Mesenchymal stem cell (in vitro differentiated cells and primary cell): ENCODE measurements at regions not wholly inside any gene's neighbourhood (a gene's known extent, or its start where the extent isn't known, plus 50 kb on each side); places are given as distances from the start of the nearest gene placed in this dataset.

Source experiments
- DNase-seq: peaks from one replicate; pipeline ENCODE4 v3.0.0-alpha.2; 2013
- H2AFZ ChIP-seq: one replicate; pipeline ENCODE4 v1.6.1; 2013; ENCODE audit warnings: low read depth, mild to moderate bottlenecking, control low read depth, inconsistent platforms, low read length, moderate library complexity
- H2AK5ac ChIP-seq: 2 replicates; pipeline ENCODE4 v1.6.1; 2013; ENCODE audit warnings: low read length, moderate library complexity, mild to moderate bottlenecking, inconsistent platforms; ENCODE audit not compliant: severe bottlenecking
- H2BK120ac ChIP-seq: one replicate; pipeline ENCODE4 v1.6.1; 2013; ENCODE audit warnings: low read depth, mild to moderate bottlenecking, inconsistent platforms, low read length, moderate library complexity
- H2BK12ac ChIP-seq, 2 experiments: one replicate each; pipeline ENCODE4 v1.6.1; 2013; ENCODE audit warnings: inconsistent platforms in 2 of 2, low read length in 2 of 2, mild to moderate bottlenecking in 2 of 2, moderate library complexity in 2 of 2, control low read depth in 1 of 2
- H2BK15ac ChIP-seq: one replicate; pipeline ENCODE4 v1.6.1; 2013; ENCODE audit warnings: mild to moderate bottlenecking, low read depth, inconsistent platforms; ENCODE audit not compliant: poor library complexity, severe bottlenecking
- H2BK5ac ChIP-seq: 2 replicates; pipeline ENCODE4 v1.6.1; 2013; ENCODE audit warnings: low read depth, mild to moderate bottlenecking, low read length, control low read depth, inconsistent platforms; ENCODE audit not compliant: poor library complexity, severe bottlenecking
- H3K14ac ChIP-seq, 2 experiments: one replicate each; pipeline ENCODE4 v1.6.1; 2013; ENCODE audit warnings: inconsistent platforms in 2 of 2, low read length in 2 of 2, control low read depth in 1 of 2, mild to moderate bottlenecking in 1 of 2, moderate library complexity in 1 of 2
- H3K18ac ChIP-seq, 2 experiments: one replicate each; pipeline ENCODE4 v1.6.1; 2013; ENCODE audit warnings: inconsistent platforms in 2 of 2, low read length in 2 of 2, control low read depth in 1 of 2, low read depth in 1 of 2, mild to moderate bottlenecking in 1 of 2
- H3K23ac ChIP-seq, 2 experiments: one replicate each; pipeline ENCODE4 v1.6.1; 2013; ENCODE audit warnings: inconsistent platforms in 2 of 2, low read length in 2 of 2, mild to moderate bottlenecking in 2 of 2, moderate library complexity in 2 of 2, control low read depth in 1 of 2
- H3K27ac ChIP-seq: 2 replicates; pipeline ENCODE4 v1.5.1; 2013; ENCODE audit warnings: mild to moderate bottlenecking, moderate library complexity, low read length, control low read depth, inconsistent platforms; ENCODE audit not compliant: poor library complexity, severe bottlenecking
- H3K27me3 ChIP-seq, 2 experiments: 2 replicates each; pipeline versions ENCODE4 v1.6.1 to v1.7.0; 2013; ENCODE audit warnings: low read length in 2 of 2, mild to moderate bottlenecking in 2 of 2, moderate library complexity in 2 of 2, control low read depth in 1 of 2, inconsistent platforms in 1 of 2; ENCODE audit not compliant: control insufficient read depth in 1 of 2, insufficient read depth in 1 of 2
- H3K36me3 ChIP-seq, 2 experiments: 2 replicates each; pipeline versions ENCODE4 v1.6.1 to v1.7.0; 2013; ENCODE audit warnings: low read length in 2 of 2, control low read depth in 1 of 2, inconsistent platforms in 1 of 2, low read depth in 1 of 2, mild to moderate bottlenecking in 1 of 2; ENCODE audit not compliant: insufficient read depth in 2 of 2, control insufficient read depth in 1 of 2
- H3K4ac ChIP-seq, 2 experiments: one replicate each; pipeline ENCODE4 v1.6.1; 2013; ENCODE audit warnings: inconsistent platforms in 2 of 2, low read length in 2 of 2, mild to moderate bottlenecking in 2 of 2, moderate library complexity in 2 of 2, control low read depth in 1 of 2, low read depth in 1 of 2
- H3K4me1 ChIP-seq: 2 replicates; pipeline ENCODE4 v1.6.1; 2013; ENCODE audit warnings: low read depth, low read length, control low read depth; ENCODE audit not compliant: control insufficient read depth, insufficient read depth
- H3K4me2 ChIP-seq: 2 replicates; pipeline ENCODE4 v1.6.1; 2013; ENCODE audit warnings: low read length, mild to moderate bottlenecking, inconsistent platforms; ENCODE audit not compliant: poor library complexity, severe bottlenecking
- H3K4me3 ChIP-seq, 2 experiments: 2 replicates each; pipeline versions ENCODE4 v1.5.1 to v1.7.0; 2013; ENCODE audit warnings: low read length in 2 of 2, mild to moderate bottlenecking in 2 of 2, control low read depth in 1 of 2, low read depth in 1 of 2; ENCODE audit not compliant: insufficient read depth in 1 of 2
- H3K79me1 ChIP-seq: replicated peaks from 2 replicates; pipeline ENCODE4 v1.6.1; 2013; ENCODE audit warnings: mild to moderate bottlenecking, control low read depth, low read length, inconsistent platforms; ENCODE audit not compliant: poor library complexity, severe bottlenecking
- H3K9ac ChIP-seq: 2 replicates; pipeline ENCODE4 v1.7.0; 2013; ENCODE audit warnings: mild to moderate bottlenecking, low read length, moderate library complexity
- H3K9me3 ChIP-seq: 2 replicates; pipeline ENCODE4 v1.7.0; 2013; ENCODE audit warnings: mild to moderate bottlenecking, low read length; ENCODE audit not compliant: control insufficient read depth
- H4K8ac ChIP-seq: one replicate; pipeline ENCODE4 v1.6.1; 2013; ENCODE audit warnings: inconsistent platforms, mild to moderate bottlenecking, low read length, moderate library complexity
- H4K91ac ChIP-seq: one replicate; pipeline ENCODE4 v1.6.1; 2013; ENCODE audit warnings: mild to moderate bottlenecking, low read length, inconsistent platforms
- WGBS: methylation state at CpG from one replicate; pipeline ENCODE4 v1.1.7; 2013; ENCODE audit warnings: mixed read lengths; 5-methylcytosine and 5-hydroxymethylcytosine counted together

DNA sequence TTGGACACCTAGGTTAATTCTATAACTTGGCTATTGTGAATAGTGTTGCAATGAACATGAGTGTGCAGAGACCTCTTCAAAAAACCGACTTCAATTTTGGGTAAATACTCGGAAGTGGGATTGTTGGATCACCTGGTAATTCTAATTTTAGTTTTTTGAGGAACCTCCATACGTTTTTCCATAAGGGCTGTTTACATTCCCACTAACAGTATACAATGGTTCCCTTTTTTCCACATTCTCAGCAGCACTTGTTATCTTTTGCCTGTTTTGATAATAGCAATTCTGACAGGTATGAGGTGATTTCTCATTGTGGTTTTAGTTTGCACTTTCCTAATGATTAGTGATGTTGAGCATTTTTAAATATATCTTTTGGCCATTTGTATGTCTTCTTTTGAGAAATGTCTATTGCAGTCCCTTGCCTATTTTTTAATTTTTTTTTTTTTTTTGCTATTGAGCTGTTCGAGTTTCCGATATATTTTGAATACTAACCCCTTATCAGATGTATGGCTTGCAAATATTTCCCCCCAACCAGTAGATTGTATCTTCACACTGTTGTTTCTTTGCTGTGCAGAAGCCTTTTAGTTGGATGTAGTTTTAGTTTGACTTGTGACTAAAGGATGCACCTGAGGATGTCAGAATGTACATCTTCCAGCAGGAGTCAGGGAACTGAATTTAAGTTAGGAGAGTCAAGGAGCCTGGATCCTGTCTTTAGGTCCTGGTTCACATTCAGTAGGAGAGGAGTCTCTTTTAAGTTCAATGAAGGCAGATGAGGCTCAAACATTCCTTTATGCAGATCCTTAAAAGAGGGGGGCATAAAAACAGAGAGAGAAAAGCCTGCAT is 120.0 kb downstream of the S1PR1 start:
- H3K23ac ChIP-seq: no peak overlapping the region
- no peak overlapping the region for H2BK5ac ChIP-seq
- no peak overlapping the region for H2AFZ ChIP-seq
- H3K79me1 ChIP-seq: no peaks in the 10 kb centered on the region
- no peak overlapping the region for H2AK5ac ChIP-seq
- no peak overlapping the region for H2BK120ac ChIP-seq
- DNase-seq: no peak
- H4K8ac ChIP-seq: no peak overlapping the region
- H2BK12ac ChIP-seq: no peak overlapping the region
- no peaks in the 10 kb centered on the region for H3K4me1 ChIP-seq
- peaks cover 3 to 12% of the 10 kb centered on the region in 2 experiments for H3K27me3 ChIP-seq
- H3K18ac ChIP-seq: no peak overlapping the region
- H3K27ac ChIP-seq: no peak overlapping the region
- no peak overlapping the region for H3K14ac ChIP-seq
- H3K4me3 ChIP-seq: no peak overlapping the region
- H3K36me3 ChIP-seq: no peaks in the 10 kb centered on the region
- H3K4me2 ChIP-seq: no peak overlapping the region
- no peak overlapping the region for H2BK15ac ChIP-seq
- H4K91ac ChIP-seq: no peak overlapping the region
- no peak overlapping the region for H3K9ac ChIP-seq
- H3K9me3 ChIP-seq: no peaks in the 10 kb centered on the region
- no CpG with 5 or more reads among the region's 5 CpGs for WGBS
- no peak overlapping the region for H3K4ac ChIP-seq

DNA sequence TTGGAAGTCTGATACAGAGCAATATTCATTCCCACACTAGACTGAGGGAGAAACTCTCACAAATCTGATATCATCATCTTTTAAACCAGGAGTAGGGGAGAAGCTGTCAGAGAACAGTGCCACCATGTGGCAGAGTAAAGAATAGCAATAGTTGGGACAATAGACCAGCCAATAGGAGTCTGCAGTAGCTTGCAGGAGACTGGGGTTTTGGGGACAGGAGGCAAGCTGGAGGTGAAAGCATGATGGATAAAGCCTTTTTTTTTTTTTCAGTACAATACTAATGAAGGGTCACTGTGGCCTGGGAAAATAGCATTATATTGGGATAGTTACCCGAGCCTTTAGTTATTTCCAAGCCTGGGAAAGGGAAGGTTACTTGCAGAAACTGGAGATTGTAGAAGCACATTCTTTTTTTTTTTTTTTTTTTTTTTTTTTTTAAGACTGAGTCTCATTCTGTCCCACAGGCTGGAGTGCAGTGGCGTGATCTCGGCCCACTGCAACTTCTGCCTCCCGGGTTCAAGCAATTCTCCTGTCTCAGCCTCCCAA is 120.7 kb downstream of the S1PR1 start:
- Histone ChIP-seq H3K27me3 (peaks cover 3 to 12% of the 10 kb centered on the region in 2 experiments), H3K4ac (no peak overlapping the region), H3K27ac (no peak overlapping the region), H3K9ac (no peak overlapping the region), H3K4me3 (no peak overlapping the region), H2BK12ac (no peak overlapping the region), H2AK5ac (no peak overlapping the region), H3K4me1 (no peaks in the 10 kb centered on the region), H2BK15ac (no peak overlapping the region), H2BK120ac (no peak overlapping the region), H4K8ac (no peak overlapping the region), H3K14ac (no peak overlapping the region), H3K36me3 (no peaks in the 10 kb centered on the region), H3K18ac (no peak overlapping the region), H4K91ac (no peak overlapping the region), H3K79me1 (no peaks in the 10 kb centered on the region), H3K4me2 (no peak overlapping the region), H2AFZ (no peak overlapping the region), H3K23ac (no peak overlapping the region), H3K9me3 (no peaks in the 10 kb centered on the region), H2BK5ac (no peak overlapping the region)
- 84% methylated on average over 3 of the region's 4 CpGs for WGBS
- DNase-seq: peak; percentile 86

DNA sequence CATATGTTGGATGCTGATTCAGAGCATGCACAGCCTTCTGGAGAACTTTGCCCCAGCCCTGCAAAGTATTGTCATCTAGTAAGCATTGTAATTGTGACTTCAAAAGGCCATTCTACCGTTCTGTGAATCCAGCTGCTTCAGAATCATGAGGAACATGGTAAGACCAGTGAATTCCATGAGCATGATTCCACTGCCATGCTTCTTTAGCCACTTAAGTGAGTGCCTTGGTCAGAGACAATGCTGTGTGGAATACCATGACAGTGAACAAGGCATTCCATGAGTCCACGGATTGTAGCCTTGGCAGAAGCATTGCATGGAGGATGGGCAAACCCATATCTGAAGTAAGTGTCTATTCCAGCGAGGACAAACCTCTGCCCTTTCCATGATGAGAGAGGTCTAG is 123.7 kb downstream of the S1PR1 start:
- Histone ChIP-seq H3K4me3 (no peak overlapping the region), H4K8ac (no peak overlapping the region), H2BK5ac (no peak overlapping the region), H3K14ac (no peak overlapping the region), H3K23ac (no peak overlapping the region), H2BK15ac (no peak overlapping the region), H3K18ac (no peak overlapping the region), H2BK12ac (no peak overlapping the region), H3K9me3 (no peaks in the 10 kb centered on the region), H3K27ac (no peak overlapping the region), H3K9ac (no peak overlapping the region), H2AK5ac (no peak overlapping the region), H2AFZ (no peak overlapping the region), H3K4me2 (no peak overlapping the region), H3K4me1 (no peaks in the 10 kb centered on the region), H3K79me1 (no peaks in the 10 kb centered on the region), H3K27me3 (peaks cover 0 to 5% of the 10 kb centered on the region in 2 experiments), H4K91ac (no peak overlapping the region), H2BK120ac (no peak overlapping the region), H3K36me3 (no peaks in the 10 kb centered on the region), H3K4ac (no peak overlapping the region)
- 85% methylated on average over 3 of the region's 3 CpGs for WGBS
- no peak for DNase-seq

DNA sequence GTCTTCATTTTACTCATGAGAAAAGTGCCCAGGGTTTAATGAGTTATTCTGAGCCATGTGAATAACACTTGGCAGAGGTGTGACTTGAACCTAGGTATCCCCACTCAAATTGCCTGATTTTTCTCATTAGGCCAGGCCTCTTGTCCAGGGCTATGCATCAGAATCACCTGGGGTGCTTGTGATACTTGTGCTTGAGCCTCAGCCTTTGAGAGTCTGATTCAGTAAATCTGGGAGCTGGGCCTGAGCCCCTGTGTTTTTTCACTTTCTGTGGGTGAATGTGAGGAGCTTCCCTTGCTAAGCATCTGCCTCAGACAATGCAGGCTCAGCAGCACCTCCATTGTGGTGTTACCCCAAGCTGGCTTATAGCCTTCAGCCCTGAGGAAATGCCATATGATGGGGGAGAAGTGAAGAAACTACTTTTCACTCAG is 127.1 kb downstream of the S1PR1 start:
- Histone ChIP-seq H4K91ac (no peak overlapping the region), H4K8ac (no peak overlapping the region), H3K4me2 (no peak overlapping the region), H2BK5ac (no peak overlapping the region), H3K79me1 (no peaks in the 10 kb centered on the region), H2BK15ac (no peak overlapping the region), H3K23ac (no peak overlapping the region), H2AK5ac (no peak overlapping the region), H3K36me3 (no peaks in the 10 kb centered on the region), H2BK12ac (peak overlapping the region in 1 of 2 experiments; percentile 70), H3K9me3 (no peaks in the 10 kb centered on the region), H3K4me1 (peaks cover 2% of the 10 kb centered on the region), H3K18ac (no peak overlapping the region), H3K27me3 (no peaks in the 10 kb centered on the region), H3K4ac (no peak overlapping the region), H2BK120ac (no peak overlapping the region), H3K4me3 (no peak overlapping the region), H3K9ac (no peak overlapping the region), H3K14ac (no peak overlapping the region), H2AFZ (no peak overlapping the region), H3K27ac (no peak overlapping the region)
- no peak for DNase-seq
